GM19455 (cell line): ENCODE measurements at regions not wholly inside any gene's neighbourhood (a gene's known extent, or its start where the extent isn't known, plus 50 kb on each side); places are given as distances from the start of the nearest gene placed in this dataset.
"Not testable (repeated sequence)": the region's sequence is repeated elsewhere in the genome, so short reads cannot be mapped to it uniquely, and the experiment has no call there.

Experiments
- ATAC-seq: cut with Tn5 transposase; IDR thresholded peaks from one replicate; pipeline ENCODE4 v1.9.1; 2021; ENCODE audit not compliant: unreplicated experiment

DNA sequence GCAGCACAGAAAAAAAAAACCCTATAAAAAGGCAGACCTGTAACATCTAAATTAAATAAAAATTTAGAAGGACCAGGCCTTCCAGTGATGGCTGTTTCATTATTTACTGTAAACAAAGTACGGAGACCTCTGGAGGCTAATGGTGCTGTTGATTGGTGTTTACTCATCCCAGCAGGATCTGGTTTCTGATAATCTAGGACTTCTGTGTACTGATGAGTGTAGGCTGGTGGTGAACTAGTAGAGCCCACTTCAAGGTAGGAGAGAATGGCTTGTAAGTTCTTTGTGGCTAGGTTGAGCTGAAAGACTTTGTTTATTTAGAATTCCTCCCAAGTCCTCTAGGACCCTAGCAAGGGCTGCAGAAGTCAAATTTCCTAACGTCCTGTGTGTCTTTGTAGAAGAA is 398.1 kb upstream of the PITX2 start:
- no peak for ATAC-seq

DNA sequence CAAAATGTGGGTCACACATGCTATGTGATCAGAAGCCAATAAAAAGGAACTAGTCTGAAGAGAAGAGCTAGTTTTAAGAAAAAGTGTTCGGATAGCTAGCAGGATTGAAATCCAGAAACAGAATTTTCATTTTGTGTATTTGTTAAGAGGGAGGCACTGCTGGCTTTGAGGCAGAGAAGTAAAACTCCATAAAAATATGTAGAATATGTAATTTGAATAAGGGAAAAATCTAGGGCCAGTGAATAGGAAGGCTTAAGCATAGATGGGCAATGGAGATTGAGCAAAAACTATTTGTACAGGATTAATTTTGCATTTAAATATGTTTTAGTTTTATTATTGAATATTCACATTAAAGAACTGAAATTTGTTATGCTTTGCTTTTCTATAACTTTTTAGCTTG is 399.9 kb upstream of the PITX2 start:
- no peak for ATAC-seq

DNA sequence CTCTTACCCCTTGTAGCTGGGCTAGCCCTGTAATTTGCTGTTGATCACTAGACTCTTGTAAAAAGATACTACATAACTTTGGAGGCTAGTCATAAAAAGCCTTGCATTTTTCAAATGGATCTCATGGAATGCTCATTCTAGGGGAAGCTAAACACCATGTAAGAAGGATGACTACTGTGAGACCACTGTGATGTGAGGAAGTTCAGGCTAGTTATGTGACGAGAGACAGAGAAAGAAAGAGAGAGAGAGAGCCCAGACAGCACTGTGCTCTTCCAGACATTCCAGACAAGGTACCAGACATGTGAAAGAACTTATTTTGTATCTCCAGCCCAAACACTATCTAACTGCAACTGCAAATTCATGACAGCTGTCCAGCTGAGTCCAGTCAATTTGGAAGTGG is 404.6 kb upstream of the PITX2 start:
- no peak for ATAC-seq

- no peak for ATAC-seq
These were observed 405.9 kb upstream of the PITX2 start for GRCh38 chr4:111028795-111029194.

DNA sequence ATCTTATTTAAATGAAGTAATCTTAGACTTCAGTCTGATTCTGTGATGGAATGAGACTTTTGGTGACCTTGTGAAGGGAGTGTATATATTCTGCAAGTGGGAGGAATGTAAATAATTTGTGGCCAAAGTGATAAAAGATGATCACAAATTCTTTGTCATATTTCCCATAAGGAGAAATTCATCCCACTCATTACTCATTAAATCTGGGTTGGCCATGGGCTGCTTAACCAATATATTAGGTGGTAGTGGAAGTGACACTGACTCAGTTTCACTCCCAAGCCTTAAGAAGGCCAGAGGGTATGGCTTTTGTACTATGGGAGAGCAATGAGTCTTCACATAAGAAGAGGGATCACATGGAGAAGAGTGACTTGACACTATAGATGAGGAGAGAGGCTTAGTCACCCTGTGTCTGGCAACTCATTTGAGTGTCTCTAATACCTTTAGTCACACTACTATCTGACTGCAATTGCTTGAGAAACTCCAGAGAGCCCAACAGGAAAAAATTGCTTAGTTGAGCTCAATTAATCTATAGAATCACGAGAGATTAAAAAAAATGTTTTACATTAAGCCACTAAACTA is 408.2 kb upstream of the PITX2 start:
- no peak for ATAC-seq

- no peak for ATAC-seq
These were observed 408.7 kb upstream of the PITX2 start for GRCh38 chr4:111031596-111031995.

DNA sequence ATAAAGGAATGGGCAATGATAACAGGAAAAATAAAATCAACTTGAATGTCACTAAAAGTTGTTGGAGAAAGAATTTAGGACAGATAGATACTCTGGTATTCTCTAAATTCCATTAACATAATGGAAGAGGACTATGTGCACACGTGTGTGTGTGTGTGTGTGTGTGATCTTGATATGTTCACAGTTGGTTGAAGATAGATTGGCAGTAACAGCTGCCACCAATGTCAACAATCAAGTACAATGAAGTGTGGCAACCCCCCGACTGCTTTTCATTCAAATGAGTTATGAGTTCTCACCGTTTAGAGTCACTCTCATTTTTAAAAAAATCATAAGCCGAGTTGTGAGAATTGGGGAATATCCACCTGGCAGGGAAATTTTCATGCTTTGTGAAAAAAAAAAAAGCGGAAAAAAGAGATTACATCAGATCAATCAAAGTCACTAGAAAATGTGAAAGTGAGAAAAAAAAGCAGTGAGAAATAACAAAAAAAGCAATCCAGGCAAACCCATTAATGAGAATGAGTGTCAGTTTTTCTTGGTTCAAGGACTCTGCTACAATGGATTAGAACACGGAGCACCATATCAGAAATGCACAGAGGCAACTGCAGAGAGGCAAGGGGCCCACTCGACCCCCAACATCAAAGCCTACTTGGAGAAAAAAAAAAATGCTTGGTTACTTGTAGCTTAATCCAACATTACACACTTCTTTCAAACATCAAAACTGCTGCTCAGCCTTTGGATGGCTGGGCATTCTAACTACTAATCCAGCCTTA is 414.9 kb upstream of the PITX2 start:
- ATAC-seq, result no peak

- no peak for ATAC-seq
These were observed 418.0 kb upstream of the PITX2 start for GRCh38 chr4:111040904-111041303.

DNA sequence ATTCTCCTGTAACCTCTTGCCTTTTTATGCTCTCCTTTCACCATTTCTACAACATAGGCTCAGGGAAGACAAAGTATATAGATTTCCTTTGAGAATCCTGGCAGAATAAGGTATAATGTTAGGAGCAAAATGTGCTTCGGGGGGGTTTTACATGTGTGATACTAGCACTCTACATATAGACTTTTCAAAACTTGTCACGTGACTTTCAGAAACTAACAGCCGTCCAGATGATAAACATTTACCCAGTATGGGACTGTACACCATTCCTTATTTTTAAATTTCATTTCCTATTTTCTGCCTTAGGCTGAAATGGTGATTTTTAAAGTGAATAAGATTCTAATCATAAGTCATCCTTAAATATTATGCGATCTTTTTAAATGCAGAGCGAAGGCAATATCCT is 420.4 kb upstream of the PITX2 start:
- ATAC-seq, result no peak

DNA sequence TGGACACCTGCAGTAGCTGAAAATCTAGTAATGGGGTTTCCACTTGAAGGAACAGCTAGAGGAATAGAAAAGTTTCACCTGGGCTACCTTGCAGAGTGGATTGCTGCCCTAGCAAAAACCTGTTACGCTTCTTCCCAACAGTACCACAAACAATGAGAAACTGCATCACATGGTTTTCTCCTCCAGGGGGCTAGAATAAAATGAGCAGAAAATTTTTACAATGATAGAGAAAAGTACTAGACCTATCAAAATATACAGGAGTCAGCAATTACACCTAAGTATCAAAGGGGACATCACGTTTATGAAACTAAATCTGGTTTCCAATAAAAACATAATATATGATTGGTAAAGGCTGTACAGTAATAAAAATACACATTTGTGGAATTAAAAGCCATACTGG is 423.1 kb upstream of the PITX2 start:
- ATAC-seq, result no peak

GRCh38 chr4:111046811-111047210 is 423.9 kb upstream of the PITX2 start:
- no peak for ATAC-seq

DNA sequence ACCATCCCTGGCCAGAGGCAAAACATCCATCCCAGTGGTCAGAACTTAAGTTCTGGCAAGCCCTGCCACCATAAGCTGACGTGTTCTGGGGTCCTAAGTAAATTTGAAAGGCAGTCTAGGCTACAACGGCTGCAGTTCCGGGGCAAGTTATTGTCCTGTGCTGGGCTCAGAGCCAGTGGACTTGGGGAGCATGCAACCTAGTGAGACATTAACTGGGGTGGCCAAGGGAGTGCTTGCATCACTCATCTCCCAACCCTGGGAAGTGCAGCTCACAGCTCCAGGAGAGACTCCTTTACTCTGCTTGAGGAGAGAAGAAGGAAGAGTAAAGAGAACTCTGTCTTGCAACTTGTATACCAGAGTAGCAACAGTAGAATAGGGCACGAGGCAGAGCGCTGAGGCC is 425.4 kb upstream of the PITX2 start:
- ATAC-seq, result no peak

DNA sequence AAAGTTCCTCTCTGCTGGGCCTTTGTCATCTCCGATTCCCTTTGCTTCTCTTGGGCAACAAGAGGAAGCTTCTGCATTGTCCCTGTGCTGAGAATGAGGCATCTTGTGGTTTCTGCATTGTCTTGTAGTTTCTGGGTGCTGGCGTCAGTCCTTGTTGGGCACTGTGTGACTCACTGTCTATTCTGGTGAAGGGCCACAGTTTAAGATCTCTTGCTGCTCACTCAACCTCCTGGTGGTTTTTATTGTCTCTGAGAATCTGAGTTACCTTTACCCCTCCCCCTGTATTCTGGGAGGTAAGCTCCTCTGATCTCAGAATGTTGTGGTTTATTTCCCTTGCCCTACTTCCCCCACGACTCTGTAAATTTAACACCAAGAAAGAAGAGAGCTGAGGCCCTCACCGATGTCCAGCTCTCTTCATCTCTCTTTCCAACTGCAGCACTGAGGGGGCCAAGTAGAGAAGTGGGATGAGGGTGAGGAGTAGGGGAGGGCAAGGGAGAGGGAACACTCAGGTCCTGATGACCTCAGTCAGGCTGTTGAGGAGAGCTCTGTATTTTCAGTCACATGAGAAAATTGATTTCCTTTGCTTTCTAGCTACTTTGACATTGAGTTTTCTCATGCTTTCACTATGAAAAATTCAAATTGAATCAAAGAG is 441.6 kb upstream of the PITX2 start:
- no peak for ATAC-seq

- no peak for ATAC-seq
These were observed 443.1 kb upstream of the PITX2 start for GRCh38 chr4:111066001-111066400.

DNA sequence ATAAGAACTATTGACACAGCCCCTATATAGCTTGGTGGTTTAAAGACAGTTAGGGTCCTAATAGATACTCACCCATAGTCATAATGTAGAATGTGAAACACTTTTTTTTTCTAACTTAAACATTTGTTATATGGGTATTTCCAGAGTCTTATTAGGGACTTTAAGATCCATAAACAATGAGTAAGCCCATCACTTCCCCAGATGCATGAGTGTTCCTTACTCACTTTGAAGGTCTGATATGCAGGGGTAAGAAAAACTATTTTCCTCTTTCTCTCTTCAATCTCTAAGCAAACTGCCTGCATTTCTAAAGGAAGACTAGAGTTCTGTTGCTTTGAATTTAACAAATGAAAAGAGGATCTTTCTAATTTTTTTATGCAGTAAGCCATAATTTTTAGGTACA is 443.6 kb upstream of the PITX2 start:
- ATAC-seq, result no peak

- ATAC-seq, result no peak
These were observed 444.0 kb upstream of the PITX2 start for GRCh38 chr4:111066887-111067286.

DNA sequence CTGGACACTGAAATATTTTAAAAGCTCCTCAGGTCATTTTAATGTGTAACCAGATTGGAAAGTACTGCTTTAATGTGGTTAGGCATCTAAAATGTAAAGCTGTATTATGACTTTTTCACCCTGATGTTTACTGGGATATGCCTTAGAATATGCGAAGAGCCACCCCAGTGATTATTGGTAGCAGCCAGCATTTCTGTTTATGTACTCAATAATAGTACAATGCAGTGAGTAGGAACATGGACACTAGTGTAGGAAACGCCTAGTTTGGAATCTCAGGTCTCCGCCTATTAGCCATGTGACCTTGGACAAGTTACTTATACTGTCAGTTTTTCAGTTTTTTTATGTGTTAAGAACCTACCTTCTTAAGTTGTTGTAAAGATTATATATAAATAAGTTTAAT is 446.0 kb upstream of the PITX2 start:
- ATAC-seq, result no peak

GRCh38 chr4:111070390-111070789 is 447.5 kb upstream of the PITX2 start:
- ATAC-seq, result no peak

- ATAC-seq, result no peak
These were observed 451.7 kb upstream of the PITX2 start for GRCh38 chr4:111074523-111075114.

DNA sequence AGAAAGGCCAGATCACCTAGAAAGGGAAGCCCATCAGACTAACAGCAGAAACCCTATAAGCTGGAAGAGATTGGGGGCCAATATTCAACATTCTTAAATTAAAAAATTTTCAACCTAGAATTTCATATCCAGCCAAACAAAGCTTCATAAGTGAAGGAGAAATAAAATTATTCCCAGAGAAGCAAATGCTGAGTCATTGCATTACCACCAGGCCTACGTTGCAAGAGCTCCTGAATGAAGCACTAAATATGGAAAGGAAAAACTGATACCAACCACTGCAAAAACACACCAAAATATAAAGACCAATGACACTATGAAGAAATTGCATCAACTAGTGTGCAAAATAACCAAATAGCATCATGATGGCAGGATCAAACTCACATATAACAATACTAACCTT is 453.4 kb upstream of the PITX2 start:
- ATAC-seq, result not testable (repeated sequence)

GRCh38 chr4:111108153-111108552 is 485.3 kb upstream of the PITX2 start:
- no peak for ATAC-seq

GRCh38 chr4:111113591-111113990 is 490.7 kb upstream of the PITX2 start:
- ATAC-seq, result no peak
